Common myeloid progenitor, CD34-positive (primary cell): ENCODE measurements at regions not wholly inside any gene's neighbourhood (a gene's known extent, or its start where the extent isn't known, plus 50 kb on each side); places are given as distances from the start of the nearest gene placed in this dataset.

Source experiments
- CTCF ChIA-PET: fragments of 350-600 bp; sonication (Branson Sonifier 250); formaldehyde crosslinking; loops from one replicate; lab custom pipeline; 2021; ENCODE audit warnings: antibody characterized with exemption; lab: Charles Lee
- POLR2A ChIA-PET: fragments of 350-600 bp; sonication (Branson Sonifier 250); formaldehyde crosslinking; loops from one replicate; lab custom pipeline; 2021; ENCODE audit warnings: antibody characterized with exemption; lab: Charles Lee
- DNase-seq, 3 donors: peaks; one replicate each; pipeline versions ENCODE4 v3.0.0 to v3.0.0-alpha.2; 2013
- H3K27ac ChIP-seq, 2 experiments: 1 replicate in 1 of 2; 2 replicates in 1 of 2; pipeline ENCODE4 v1.7.0; 2013; ENCODE audit warnings: inconsistent platforms in 2 of 2, low read length in 2 of 2, mild to moderate bottlenecking in 2 of 2, low read depth in 1 of 2, moderate library complexity in 1 of 2; ENCODE audit not compliant: severe bottlenecking in 2 of 2, insufficient read depth in 1 of 2, poor library complexity in 1 of 2
- H3K27me3 ChIP-seq, 5 experiments: replicated peaks in 2 of 5; 1 replicate in 3 of 5; 2 replicates in 2 of 5; pipeline versions ENCODE4 v1.6.1 to v1.7.0; 2013; ENCODE audit warnings: low read length in 4 of 5, mild to moderate bottlenecking in 2 of 5, moderate library complexity in 2 of 5, inconsistent platforms in 1 of 5; ENCODE audit not compliant: insufficient read depth in 5 of 5, control insufficient read depth in 4 of 5
- H3K36me3 ChIP-seq, 4 experiments: 1 replicate in 2 of 4; 2 replicates in 2 of 4; pipeline versions ENCODE4 v1.6.1 to v1.7.0; 2013; ENCODE audit warnings: low read length in 3 of 4, control low read depth in 1 of 4, mild to moderate bottlenecking in 1 of 4; ENCODE audit not compliant: control insufficient read depth in 4 of 4, insufficient read depth in 4 of 4
- H3K4me1 ChIP-seq, 4 experiments: 1 replicate in 3 of 4; 2 replicates in 1 of 4; pipeline versions ENCODE4 v1.6.1 to v1.7.1; 2013; ENCODE audit warnings: low read length in 3 of 4, mild to moderate bottlenecking in 3 of 4, control low read depth in 1 of 4, inconsistent platforms in 1 of 4, moderate library complexity in 1 of 4; ENCODE audit not compliant: control insufficient read depth in 4 of 4, insufficient read depth in 4 of 4; ENCODE audit errors: control extremely low read depth in 1 of 4
- H3K4me3 ChIP-seq, 7 experiments: 1 replicate in 4 of 7; 2 replicates in 3 of 7; pipeline versions ENCODE4 v1.5.1 to v1.7.0; 2013; ENCODE audit warnings: mild to moderate bottlenecking in 7 of 7, low read length in 6 of 7, moderate library complexity in 6 of 7, inconsistent platforms in 2 of 7, low read depth in 2 of 7, control low read depth in 1 of 7; ENCODE audit not compliant: insufficient read depth in 4 of 7, control insufficient read depth in 1 of 7; ENCODE audit errors: extremely low read depth in 1 of 7
- H3K9me3 ChIP-seq, 5 experiments: 1 replicate in 4 of 5; 2 replicates in 1 of 5; pipeline versions ENCODE4 v1.6.1 to v1.7.1; 2013; ENCODE audit warnings: low read length in 4 of 5, mild to moderate bottlenecking in 2 of 5, inconsistent platforms in 1 of 5, low read depth in 1 of 5, moderate library complexity in 1 of 5; ENCODE audit not compliant: control insufficient read depth in 4 of 5, insufficient read depth in 2 of 5; ENCODE audit errors: control extremely low read depth in 1 of 5
- WGBS: methylation state at CpG from one replicate; pipeline ENCODE4 v1.1.5; 2013; ENCODE audit not compliant: insufficient coverage; 5-methylcytosine and 5-hydroxymethylcytosine counted together

DNA sequence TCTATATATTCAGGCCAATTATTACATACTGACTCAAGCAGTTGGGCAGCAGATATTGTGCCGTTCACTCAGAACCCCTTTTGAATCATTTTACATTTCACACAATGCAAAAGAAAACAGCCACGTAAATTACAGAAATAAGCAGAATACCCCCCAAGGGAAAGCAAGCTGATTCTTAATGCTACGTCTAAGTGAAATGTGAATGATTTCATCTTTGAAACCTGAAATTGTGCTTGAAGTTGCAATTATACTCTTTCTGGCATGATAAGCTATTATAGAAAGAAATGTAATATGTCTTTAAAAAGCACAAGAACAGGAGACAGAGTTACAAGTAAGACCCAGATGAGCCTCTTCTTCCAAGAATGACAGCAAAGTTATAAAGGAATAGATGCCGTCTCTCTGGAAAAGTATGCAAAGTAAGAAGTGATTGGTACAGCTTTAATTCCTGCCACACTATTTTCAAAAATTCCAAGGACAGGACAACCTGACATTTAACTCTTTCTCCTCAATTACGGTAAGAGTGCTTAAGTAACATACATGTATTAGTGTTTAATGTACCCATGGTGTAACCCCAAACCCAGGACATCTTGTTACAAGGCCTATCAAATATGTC is 891.5 kb upstream of the ADGRL2 start:
- CTCF ChIA-PET: interaction anchor here (0.7 kb wide), 1 partner anchor 14 kb away, joined by 3 read pairs; no protein-coding TSS in a partner anchor
- WGBS: 100% methylated on average over 1 of the region's 5 CpGs
- no peaks in the 10 kb centered on the region for H3K4me1 ChIP-seq
- H3K36me3 ChIP-seq: no peaks in the 10 kb centered on the region
- H3K4me3 ChIP-seq: no peak overlapping the region
- no peak overlapping the region for H3K27ac ChIP-seq
- DNase-seq: no peak
- POLR2A ChIA-PET: no interaction called here
- no peaks in the 10 kb centered on the region for H3K9me3 ChIP-seq
- no peaks in the 10 kb centered on the region for H3K27me3 ChIP-seq

DNA sequence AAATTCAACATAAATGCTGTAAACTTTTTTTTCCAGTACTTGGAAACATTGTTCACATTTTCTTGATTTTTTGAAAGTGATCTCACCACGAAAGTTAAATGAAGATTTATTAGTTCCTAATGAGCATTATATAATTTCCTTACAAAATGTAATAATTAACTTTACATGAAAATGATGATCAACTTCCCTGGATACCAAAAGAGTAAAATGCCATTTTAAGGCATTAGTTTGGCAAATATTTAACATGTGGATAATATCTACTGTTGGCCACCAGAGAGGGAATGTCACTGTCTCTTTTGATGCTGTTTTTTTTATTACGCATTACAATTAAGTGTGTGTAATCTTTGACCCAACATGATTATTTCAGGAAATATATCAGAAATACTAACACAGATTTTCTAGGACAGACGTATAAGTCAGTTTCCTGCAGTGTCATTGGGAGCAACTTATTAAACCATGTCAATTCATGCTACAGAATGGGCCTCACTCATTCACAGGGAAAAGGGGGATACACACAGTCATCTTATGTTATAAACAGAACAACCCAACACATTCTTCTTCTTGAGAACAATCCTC is 903.9 kb upstream of the ADGRL2 start:
- Histone ChIP-seq H3K27me3 (no peaks in the 10 kb centered on the region), H3K4me3 (no peak overlapping the region), H3K27ac (no peak overlapping the region), H3K9me3 (no peaks in the 10 kb centered on the region), H3K4me1 (peaks cover 14 to 24% (median 18%) of the 10 kb centered on the region in 4 experiments), H3K36me3 (no peaks in the 10 kb centered on the region)
- POLR2A ChIA-PET: no interaction called here
- CTCF ChIA-PET: no interaction called here
- 40% methylated on average over 1 of the region's 3 CpGs for WGBS
- DNase-seq: no peak

DNA sequence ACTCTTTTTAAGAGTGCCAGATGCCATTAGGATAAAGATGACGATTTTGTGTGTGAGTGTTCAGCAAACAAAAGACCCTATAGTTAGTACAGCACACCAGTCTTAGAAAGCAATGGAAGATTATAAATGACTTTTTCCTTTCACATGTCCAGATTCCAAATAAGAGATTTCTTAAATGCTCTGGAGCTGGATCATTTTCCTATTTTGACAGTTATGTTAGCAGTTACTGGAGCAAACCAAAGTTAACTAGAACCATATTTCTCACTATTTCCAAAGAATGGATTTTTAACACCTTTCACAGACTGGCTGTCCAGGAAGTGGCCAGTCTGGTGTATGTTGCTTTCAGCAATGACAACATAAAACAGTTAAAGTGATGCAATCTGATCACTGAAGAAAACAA is 905.8 kb upstream of the ADGRL2 start:
- H3K9me3 ChIP-seq: no peaks in the 10 kb centered on the region
- ChIA-PET CTCF (no interaction called here), POLR2A (no interaction called here)
- H3K27ac ChIP-seq: no peak overlapping the region
- H3K36me3 ChIP-seq: no peaks in the 10 kb centered on the region
- H3K4me3 ChIP-seq: no peak overlapping the region
- no peaks in the 10 kb centered on the region for H3K27me3 ChIP-seq
- DNase-seq: peak in 1 of 3 donors; percentile 25
- WGBS: no CpG with 5 or more reads among the region's 1 CpG
- H3K4me1 ChIP-seq: peaks cover 19 to 33% (median 23%) of the 10 kb centered on the region in 4 experiments

DNA sequence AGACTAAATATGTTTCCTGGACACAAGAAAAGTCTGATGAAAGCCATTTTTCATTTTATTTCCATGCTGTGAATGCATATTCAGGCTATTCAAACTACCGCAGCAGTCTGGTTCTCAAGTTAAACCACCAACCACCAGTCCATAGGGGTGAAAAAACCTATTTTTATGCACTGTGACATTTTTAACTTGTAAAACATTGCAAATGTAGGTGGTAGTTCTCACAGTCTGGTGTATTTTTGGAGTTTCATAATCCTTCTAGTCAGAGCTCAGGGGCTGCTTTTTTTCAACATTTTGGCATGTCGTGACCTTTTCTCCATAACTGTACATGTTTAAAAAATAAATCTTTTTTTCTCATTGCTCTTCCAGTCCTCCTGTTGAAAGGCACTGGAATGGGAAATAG is 907.6 kb upstream of the ADGRL2 start:
- peak; percentile 25 to 84 (median 60) for DNase-seq
- Histone ChIP-seq H3K4me1 (peaks cover 19 to 33% (median 23%) of the 10 kb centered on the region in 4 experiments), H3K36me3 (no peaks in the 10 kb centered on the region), H3K9me3 (no peaks in the 10 kb centered on the region), H3K27me3 (no peaks in the 10 kb centered on the region), H3K4me3 (peak overlapping the region in 5 of 7 experiments; percentile 11 to 50 (median 30)), H3K27ac (peak overlapping the region; percentile 6 to 71)
- WGBS: 0% methylated on average over 1 of the region's 2 CpGs
- CTCF ChIA-PET: interaction anchor here (1.2 to 1.5 kb wide), 2 partner anchors 15 to 17 kb away, joined by 3 read pairs; no protein-coding TSS in a partner anchor
- POLR2A ChIA-PET: interaction anchor here (0.6 kb wide), 1 partner anchor 25 kb away, joined by 3 read pairs; no protein-coding TSS in a partner anchor

DNA sequence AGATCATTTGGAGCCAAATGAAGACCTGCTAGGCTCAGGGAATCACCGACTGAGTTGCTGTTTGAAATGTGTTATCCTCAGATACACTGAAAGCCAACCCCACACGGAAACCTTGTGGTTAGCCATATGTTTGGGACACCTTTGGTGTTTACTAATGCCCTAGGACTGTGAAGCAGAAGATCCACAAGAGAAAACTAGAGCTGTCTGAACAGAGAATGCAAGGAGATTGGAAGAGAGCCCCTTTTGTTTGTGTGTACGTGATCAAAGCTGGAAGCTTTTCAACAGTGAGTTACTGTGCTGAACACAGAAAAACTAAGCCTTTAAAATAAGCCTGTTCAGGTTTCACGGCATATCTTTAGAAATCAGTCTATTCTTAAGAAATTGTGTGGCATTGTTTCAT is 908.2 kb upstream of the ADGRL2 start:
- Histone ChIP-seq H3K4me1 (peaks cover 19 to 33% (median 23%) of the 10 kb centered on the region in 4 experiments), H3K9me3 (no peaks in the 10 kb centered on the region), H3K4me3 (peak overlapping the region in 4 of 7 experiments; percentile 1 to 50 (median 22)), H3K27ac (peak overlapping the region in 1 of 2 experiments; percentile 71), H3K36me3 (no peaks in the 10 kb centered on the region), H3K27me3 (no peaks in the 10 kb centered on the region)
- peak; percentile 61 to 87 (median 71) for DNase-seq
- ChIA-PET CTCF (interaction anchor here (0.7 to 1.5 kb wide), 3 partner anchors 14 to 881 kb away, joined by 3 to 4 read pairs (median 3); no protein-coding TSS in a partner anchor), POLR2A (interaction anchor here (0.6 kb wide), 2 partner anchors 24 to 723 kb away, joined by 3 to 4 read pairs; no protein-coding TSS in a partner anchor)
- WGBS: 0% methylated on average over 2 of the region's 4 CpGs

DNA sequence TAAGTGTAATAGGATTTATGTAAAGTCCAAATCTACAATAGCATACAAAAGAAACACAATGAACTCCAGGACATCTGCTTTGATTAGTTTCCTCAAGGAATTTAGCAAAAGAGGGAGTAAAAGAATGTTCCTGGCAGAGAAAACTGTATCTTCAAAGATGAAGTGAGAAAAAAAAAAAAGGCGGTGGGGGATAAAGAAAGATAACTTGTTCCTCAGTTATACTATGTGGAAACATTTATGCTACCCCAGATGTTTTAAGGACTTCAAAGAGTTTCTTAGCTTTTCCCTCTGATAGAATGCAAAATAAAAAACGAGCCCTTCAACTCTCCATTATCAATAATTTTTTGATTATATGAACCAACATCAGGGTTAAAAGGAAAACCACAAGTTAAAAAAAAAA is 908.9 kb upstream of the ADGRL2 start:
- H3K27me3 ChIP-seq: no peaks in the 10 kb centered on the region
- H3K27ac ChIP-seq: peak overlapping the region in 1 of 2 experiments; percentile 71
- no peaks in the 10 kb centered on the region for H3K9me3 ChIP-seq
- peaks cover 19 to 33% (median 23%) of the 10 kb centered on the region in 4 experiments for H3K4me1 ChIP-seq
- no peaks in the 10 kb centered on the region for H3K36me3 ChIP-seq
- CTCF ChIA-PET: interaction anchor here (0.7 to 1.2 kb wide), 2 partner anchors 13 to 881 kb away, joined by 3 to 4 read pairs; no protein-coding TSS in a partner anchor
- DNase-seq: no peak
- H3K4me3 ChIP-seq: no peak overlapping the region
- POLR2A ChIA-PET: interaction anchor here (0.6 kb wide), 1 partner anchor 723 kb away, joined by 4 read pairs; no protein-coding TSS in a partner anchor
- no CpG with 5 or more reads among the region's 2 CpGs for WGBS

DNA sequence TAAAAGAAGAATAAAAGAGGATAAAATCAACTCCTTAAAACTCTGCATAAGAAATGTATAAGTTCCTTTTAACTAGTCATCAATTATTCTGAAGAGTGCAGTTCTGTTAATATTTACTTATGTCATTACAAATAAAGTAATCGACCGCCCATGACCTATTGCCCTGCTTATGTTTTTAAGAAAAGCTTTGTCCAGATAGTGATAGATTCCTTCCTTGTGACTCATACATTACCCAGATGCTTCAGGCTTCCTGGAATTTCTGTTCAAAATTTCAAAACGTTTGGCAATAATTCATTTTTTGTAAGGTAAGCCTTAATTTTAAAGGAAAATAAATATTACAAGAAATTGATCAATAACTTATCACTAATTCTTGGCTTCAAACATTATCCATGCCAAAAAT is 918.2 kb upstream of the ADGRL2 start:
- POLR2A ChIA-PET: no interaction called here
- 100% methylated on average over 1 of the region's 3 CpGs for WGBS

More for the DNA sequence above, 918.2 kb upstream of the ADGRL2 start:
- H3K9me3 ChIP-seq: no peaks in the 10 kb centered on the region
- no peak overlapping the region for H3K27ac ChIP-seq
- H3K36me3 ChIP-seq: no peaks in the 10 kb centered on the region
- no peaks in the 10 kb centered on the region for H3K27me3 ChIP-seq
- no peak overlapping the region for H3K4me3 ChIP-seq
- no peaks in the 10 kb centered on the region for H3K4me1 ChIP-seq
- CTCF ChIA-PET: no interaction called here
- no peak for DNase-seq
